GM19455 (cell line): ENCODE measurements at regions not wholly inside any gene's neighbourhood (a gene's known extent, or its start where the extent isn't known, plus 50 kb on each side); places are given as distances from the start of the nearest gene placed in this dataset.

Experiments
- ATAC-seq: cut with Tn5 transposase; IDR thresholded peaks from one replicate; pipeline ENCODE4 v1.9.1; 2021; ENCODE audit not compliant: unreplicated experiment

DNA sequence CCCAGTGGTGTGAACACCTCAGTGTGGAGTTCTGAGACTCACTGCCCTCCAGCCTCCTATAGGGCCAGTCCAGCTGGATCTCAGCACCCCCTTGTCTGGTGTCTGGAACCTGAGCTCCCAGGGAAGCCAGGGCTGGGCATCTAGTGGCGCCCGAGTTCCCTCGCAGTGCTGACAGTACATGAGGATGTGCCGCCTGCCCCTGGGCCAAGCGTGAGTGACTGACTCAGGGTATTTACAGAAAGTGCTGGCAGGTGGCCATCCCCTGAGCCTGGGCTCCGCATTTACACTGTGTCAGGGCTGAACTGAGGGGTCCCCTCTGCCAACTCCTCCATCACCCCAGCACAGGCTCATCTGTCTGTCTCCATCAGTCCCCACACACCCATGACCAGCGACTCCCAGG, 185.3 kb downstream of the BRD1 start:
- ATAC-seq, result no peak

DNA sequence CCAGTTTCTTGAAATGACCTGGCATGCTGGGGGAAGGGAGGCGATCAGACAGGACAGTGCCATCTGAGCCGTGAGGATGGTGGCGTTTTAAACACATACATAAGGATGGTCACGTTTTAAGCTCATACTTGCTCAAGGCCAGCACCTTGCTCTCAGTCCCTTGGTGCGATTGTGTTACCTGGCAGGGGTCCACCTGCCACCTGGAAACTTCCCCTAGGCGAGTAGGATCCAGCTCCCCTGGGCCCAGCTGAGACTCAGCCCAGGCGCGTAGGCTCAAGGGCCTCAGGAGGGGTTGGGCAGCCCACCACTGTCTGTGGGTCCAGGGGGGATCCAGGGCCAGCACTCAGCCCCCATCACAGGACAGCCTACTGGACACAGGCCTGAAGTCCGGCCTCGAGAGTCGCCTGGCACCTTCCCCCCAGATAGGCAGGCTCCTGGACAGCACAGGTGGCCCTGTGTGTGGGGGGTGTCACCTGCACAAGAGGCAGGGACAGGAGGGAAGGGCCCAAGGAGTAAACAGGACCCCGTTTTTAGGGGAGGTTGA, 185.8 kb downstream of the BRD1 start:
- no peak for ATAC-seq

DNA sequence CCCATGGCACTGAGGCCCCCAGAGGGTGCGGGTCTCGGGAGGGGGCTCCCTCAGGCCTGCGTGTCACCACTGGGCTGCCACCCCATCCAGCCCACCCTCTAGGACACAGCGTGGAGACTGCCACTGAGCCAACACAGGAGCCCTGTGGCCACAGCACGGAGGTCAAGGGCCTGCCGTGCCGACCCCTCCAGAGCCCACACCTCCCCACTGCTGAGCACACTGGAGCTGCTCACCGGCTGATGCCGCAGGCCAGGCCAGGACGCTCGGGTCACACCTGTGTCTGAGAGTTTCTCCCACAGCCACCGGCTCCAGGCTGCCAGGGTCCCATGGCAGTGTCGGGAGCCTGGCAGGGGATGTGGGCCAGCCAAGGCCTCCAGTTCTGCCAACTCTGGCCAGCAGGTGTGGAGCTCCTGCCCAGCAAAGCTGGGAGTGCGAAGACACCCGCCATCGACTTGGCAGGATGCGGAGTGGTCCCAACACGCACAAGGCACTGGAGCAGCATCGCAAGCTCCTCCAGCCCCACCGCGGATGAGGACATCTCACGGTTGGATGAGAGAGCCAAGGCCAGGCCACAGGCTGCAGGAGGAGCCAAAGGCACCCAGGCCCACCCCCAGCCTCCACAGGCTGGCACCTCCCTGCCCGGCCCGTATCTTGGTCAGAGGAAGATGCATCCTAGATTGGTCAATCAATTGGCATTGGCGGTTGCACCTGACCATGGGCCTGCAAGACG, 187.1 kb downstream of the BRD1 start:
- no peak for ATAC-seq

- ATAC-seq, result no peak
Measured at GRCh38 chr22:49639956-49640355, 187.7 kb downstream of the BRD1 start.

- no peak for ATAC-seq
Measured at GRCh38 chr22:49638788-49639187, 188.9 kb downstream of the BRD1 start.

GRCh38 chr22:49638001-49638400, 189.7 kb downstream of the BRD1 start:
- ATAC-seq, result no peak

- no peak for ATAC-seq
Measured at GRCh38 chr22:49637255-49637760, 190.4 kb downstream of the BRD1 start.

DNA sequence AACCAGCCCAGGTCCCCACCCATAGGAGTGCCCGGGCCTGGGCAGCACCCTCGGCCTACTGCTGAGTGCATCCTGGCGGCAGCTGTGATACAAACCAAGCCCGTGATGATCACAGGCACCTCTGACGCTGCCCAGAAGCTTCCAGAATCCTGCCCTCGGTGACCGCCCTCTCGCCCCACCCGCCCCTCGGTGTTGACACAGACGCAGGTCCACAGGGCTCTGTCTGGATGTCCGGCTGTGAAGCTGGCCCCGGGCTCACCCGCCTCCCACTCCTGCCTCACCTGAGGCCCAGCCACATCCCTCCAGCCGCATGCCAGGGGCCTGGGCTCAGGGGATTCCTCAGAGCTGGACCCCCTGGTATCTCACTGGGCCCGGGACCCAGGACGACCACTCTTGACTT, 191.0 kb downstream of the BRD1 start:
- ATAC-seq, result no peak

GRCh38 chr22:49636214-49636613, 191.5 kb downstream of the BRD1 start:
- ATAC-seq, result no peak

GRCh38 chr22:49634006-49634772, 193.5 kb downstream of the BRD1 start:
- ATAC-seq, result no peak

GRCh38 chr22:49633010-49633324, 194.7 kb downstream of the BRD1 start:
- no peak for ATAC-seq

- ATAC-seq, result no peak
Measured at GRCh38 chr22:49632199-49633009, 195.3 kb downstream of the BRD1 start.

DNA sequence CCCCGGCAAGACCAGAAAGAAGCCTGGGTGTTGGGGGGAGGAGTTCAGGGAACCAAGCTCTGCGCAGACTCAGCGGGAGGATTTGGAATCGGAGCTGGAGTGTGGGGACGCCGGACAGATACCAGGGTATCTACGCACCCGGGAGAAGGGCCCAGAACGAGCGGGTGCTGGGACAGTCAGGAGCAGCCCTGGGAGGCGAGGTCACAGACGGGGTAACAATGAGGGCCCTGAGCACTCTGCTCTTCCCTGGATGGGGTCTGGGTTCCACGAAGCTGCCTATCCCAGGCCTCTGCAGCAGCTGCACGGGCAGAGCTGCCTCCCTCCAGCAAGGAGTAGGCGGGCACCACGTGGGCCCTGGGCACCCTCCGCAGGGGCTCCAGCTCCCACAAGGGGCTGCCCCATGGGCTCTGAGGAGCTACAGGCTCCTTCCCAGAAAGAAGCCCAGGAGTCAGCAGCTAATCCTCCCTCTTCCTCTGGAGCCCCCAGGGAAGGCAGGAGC, 197.2 kb downstream of the BRD1 start:
- no peak for ATAC-seq

DNA sequence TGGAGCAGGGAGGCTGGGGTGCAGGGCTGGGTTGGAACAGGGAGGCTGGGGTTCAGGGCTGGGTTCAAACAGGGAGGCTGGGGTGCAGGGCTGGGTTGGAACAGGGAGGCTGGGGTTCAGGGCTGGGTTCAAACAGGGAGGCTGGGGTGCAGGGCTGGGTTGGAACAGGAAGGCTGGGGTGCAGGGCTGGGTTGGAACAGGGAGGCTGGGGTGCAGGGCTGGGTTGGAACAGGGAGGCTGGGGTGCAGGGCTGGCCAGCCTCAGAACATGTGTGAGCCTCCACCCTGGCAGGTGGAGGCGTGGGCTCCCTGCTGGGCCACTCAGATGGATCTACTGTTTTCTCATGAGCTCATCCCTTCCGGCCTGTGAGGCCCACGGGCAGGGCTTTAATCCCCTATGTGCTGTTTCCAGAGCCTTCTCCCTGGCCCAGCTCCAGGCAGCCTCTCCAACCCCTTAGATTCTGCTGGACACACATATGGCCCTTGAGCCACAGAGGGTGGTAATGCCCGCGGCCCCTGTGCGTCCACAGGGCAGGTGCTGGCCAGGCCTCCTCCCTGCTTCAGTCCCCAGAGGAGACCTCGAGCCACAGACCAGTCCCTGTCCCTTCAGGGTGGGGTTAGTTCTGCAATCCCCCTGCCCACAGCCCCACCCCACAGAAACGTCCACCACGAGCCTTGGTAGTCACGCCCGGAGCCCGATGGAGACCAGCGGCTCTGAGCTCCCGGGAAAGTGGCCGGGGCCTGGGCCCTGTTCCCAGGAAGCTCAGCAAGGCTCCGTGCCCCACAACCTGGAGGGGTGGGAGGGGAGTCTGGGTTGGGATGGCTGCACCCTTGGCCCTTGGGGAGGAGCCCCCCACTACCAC, 197.9 kb downstream of the BRD1 start:
- no peak for ATAC-seq

DNA sequence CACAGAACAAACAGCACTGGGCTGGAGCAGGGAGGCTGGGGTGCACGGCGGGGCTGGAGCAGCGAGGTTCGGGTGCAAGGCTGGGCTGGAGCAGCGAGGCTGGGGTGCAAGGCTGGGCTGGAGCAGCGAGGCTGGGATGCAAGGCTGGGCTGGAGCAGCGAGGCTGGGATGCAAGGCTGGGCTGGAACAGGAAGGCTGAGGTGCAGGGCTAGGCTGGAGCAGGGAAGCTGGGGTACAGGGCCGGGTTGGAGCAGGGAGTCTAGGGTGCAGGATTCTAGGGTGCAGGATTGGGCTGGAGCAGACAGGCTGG, 198.5 kb downstream of the BRD1 start:
- no peak for ATAC-seq

GRCh38 chr22:49628391-49629260, 199.0 kb downstream of the BRD1 start:
- no peak for ATAC-seq

- no peak for ATAC-seq
Measured at GRCh38 chr22:49627217-49628181, 200.2 kb downstream of the BRD1 start.
